HTR-8/SVneo (cell line): ENCODE measurements at regions not wholly inside any gene's neighbourhood (a gene's known extent, or its start where the extent isn't known, plus 50 kb on each side); places are given as distances from the start of the nearest gene placed in this dataset.
A peak's percentile ranks its signal among the peaks of the same experiment; 100 is the strongest.

Source experiments
- DNase-seq: peaks from one replicate; pipeline ENCODE4 v3.0.0; 2011; ENCODE audit warnings: low spot score, mixed read lengths; ENCODE audit not compliant: insufficient read length
- FAIRE-seq: peaks from 2 replicates; lab custom pipeline; 2011; peaks lifted over from hg19 to GRCh38; lab: Jason Lieb, UNC

GRCh38 chr11:76721755-76722677 is 51.5 kb upstream of the LRRC32 start:
- FAIRE-seq: peak; percentile 80
- peak; percentile 87 for DNase-seq

DNA sequence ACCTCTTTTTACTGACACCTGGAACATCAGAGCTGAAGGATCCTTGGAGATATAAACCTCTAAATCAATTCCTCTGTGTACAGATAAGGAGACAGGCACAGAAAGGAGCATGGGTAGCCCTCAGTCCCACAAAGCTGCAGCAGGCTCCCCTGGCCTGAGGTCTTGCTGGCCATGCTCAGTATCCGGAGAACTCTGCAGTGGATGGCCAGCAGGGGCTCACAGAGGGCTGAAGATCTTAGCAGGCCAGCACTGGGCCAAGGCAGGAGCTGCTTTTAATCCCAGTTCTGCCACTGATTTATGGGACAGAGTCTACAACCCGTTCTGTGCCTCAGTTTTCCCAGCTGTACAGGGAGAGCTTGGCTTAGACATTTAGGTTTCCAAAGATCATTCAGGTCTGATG is 52.6 kb upstream of the LRRC32 start:
- DNase-seq (no peak), FAIRE-seq (no peak)

DNA sequence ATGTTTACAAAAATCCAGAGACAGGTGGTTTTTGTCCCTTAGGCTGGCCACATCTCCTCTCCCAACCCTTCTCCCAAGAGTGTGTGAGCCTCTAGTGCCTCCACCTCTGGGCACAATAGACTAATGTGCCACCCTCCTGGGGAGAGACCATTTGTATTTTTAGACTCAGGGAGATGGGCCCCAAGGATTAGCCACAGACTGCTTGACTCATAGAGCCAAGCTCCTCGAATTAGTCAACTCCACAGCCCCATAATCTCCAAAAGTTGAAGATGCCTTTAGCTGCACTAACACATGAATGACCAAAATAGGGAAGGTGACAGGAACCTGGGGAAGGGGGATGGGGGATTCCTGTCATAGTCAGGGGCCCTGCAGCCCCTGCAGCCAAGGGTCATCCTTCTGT is 53.0 kb upstream of the LRRC32 start:
- no peak for DNase-seq
- FAIRE-seq: no peak

DNA sequence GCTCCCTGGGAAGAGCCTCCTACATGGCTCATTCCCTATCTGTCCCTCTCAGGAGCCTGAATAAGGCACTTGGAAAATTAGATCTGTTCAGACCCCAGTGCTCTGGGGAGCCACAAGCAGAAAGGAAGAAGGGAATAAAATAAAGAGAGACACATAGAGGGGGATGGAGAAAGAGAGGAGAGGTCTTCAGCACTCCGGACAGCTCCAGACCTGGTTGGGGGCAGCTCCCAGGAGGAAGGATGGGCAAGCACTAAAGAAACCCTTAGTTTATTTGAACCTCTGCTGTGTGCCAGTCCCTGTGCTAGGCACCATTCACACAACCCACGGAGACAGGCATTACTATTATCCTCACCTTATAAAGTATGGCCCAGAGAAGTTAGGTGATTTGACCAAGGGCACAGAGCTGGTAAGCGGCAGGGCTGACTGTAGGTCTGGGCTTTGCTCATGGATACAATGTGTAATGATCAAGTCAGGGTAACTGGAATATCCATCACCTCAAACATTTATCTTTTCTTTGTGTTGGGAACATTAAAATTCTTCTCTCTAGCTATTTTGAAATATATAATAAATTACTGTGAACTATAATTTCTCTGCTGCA is 53.7 kb upstream of the LRRC32 start:
- FAIRE-seq (no peak), DNase-seq (no peak)

DNA sequence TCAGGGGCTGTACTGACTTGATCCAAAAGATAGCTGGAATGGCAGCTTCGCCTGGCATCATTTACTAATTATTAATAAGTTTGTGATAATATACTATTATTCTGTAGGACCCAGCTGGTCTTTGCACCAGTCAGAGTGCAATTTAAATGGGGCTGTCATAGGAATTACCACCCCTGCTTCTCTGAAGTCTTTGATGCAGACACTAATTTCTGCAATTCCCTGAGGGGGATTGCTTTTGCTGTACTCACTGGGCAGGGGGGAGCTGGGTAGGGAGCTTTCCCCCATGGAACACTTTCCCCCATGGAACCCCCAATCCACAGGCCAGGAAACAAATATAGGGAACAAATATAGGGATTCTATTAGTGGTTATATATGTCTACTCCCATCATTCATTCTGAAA is 54.9 kb upstream of the TSKU start:
- no peak for DNase-seq
- FAIRE-seq: no peak

GRCh38 chr11:76728778-76729177 is 54.4 kb upstream of the TSKU start:
- FAIRE-seq (no peak), DNase-seq (no peak)

DNA sequence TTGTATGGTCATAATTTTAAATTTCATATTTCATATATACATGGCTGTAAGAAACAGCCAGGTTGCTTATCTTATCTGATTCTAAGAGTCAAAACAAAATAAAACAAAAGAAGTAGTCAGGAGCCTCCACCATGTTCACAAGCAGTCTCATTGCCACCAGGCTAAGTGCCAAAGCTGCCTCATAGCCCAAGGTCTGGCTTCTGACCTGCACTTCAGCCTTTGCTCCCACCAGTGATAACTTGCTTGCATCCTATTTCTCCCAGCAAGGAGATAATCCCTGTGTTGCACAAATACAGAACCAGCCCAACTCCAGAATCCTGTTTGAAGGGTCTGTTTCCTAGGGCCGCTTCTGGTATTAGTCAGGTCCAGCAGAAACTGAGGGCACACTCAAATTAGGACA is 53.9 kb upstream of the TSKU start:
- FAIRE-seq: no peak

DNA sequence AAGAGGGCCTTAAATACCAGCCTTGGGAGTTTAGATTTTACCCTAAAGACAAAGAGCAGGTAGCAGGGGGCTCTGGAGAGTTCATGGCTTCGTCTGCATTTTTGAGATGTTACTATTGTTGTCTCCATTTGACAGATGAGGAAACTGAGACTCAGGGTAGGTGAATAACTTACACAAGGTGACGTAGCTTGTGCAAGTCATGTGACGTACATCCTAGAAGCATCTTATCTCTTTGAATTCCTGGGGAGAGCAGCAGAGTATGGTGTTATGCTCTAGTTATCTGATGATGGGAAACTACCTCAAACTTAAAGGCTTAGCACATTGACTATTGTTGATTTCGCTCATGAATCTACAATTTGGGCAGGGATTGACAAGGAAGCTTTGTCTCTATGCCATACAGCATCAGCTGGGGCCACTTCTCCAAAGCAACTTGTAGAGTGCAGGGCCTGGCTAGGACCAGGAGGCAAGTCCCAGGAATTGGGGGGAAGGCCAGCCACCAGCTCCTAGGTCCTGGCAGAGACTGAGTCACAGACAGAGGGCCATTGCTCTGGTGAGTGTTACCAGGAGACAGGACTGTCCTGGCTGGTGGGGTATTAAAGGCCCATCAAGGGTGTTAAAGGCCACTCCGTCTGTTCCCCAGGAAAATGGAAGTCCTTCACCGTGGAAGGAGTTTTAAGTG is 52.1 kb upstream of the TSKU start:
- FAIRE-seq: no peak
- no peak for DNase-seq

More for the DNA sequence above, 53.9 kb upstream of the TSKU start:
- DNase-seq: no peak

- DNase-seq: no peak
- no peak for FAIRE-seq
These were observed 50.5 kb upstream of the TSKU start for GRCh38 chr11:76732643-76733042.
